ENCODE measurements at regions not wholly inside any gene's neighbourhood (a gene's known extent, or its start where the extent isn't known, plus 50 kb on each side); places are given as distances from the start of the nearest gene placed in this dataset.

DNA sequence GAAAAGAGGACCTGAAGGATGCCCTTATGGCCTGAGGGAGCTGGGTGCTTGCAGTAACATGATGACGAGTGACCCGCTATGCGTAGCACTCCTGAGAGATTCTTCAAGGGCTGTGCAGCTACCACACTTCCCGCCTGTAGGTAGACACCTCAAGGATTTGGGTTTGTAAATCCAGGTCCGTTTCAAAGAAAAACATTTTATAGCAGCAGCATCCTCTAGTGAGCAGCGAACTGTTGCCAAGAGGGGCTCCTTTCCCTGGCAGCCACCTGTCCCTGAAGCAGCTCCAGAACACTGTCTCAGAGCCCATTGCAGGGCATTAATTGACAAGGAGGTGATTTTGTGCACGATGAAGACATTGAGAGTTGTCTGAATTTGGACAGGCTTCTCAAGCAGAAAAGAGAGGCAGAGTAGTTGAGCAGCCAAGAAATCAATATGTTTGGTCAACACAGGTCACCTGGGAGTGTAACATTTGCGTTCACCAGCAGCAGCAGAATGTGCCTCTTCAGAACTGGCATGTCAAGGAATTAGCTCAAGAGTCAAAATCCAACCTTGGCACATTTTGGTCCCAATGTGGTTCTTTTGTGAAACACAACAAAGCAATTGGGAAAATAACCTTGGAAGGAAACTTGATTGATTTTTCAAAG lies 209.8 kb upstream of the MTNR1B start:
- TF ChIP-seq EZH2 (IDR thresholded peaks at IDR 0.05) (no peak), CTCF (IDR thresholded peaks at IDR 0.05) (no peak)
